ENCODE measurements at regions not wholly inside any gene's neighbourhood (a gene's known extent, or its start where the extent isn't known, plus 50 kb on each side); places are given as distances from the start of the nearest gene placed in this dataset.

GRCh38 chr21:27582246-27582947 lies 615.5 kb upstream of the ADAMTS5 start:
- H2AFZ ChIP-seq (ENCODE audit: insufficient read depth, low read depth, low read length, poor library complexity, severe bottlenecking): no peak overlapping the region
- H3K36me3 ChIP-seq (replicated peaks in 1 of 2; ENCODE audit: control insufficient read depth in 1 of 2, insufficient read depth in 2 of 2, low read length in 2 of 2): no peaks in the 10 kb centered on the region
- H3K36me3 Mint-ChIP-seq: no peaks in the 10 kb centered on the region
- intact Hi-C loops (cut with micrococcal nuclease): no loop called here
- no peak overlapping the region for H3K4me3 ChIP-seq (replicated peaks in 1 of 3; ENCODE audit: low read depth in 2 of 3, low read length in 3 of 3)
- H3K4me3 Mint-ChIP-seq: no peak overlapping the region
- no peaks in the 10 kb centered on the region for H4K20me1 ChIP-seq (ENCODE audit: insufficient read depth, low read length)
- H3K4me1 Mint-ChIP-seq: no peaks in the 10 kb centered on the region
- H3K27me3 ChIP-seq (ENCODE audit: control insufficient read depth in 2 of 2, insufficient read depth in 2 of 2, low read length in 2 of 2): no peaks in the 10 kb centered on the region
- no peak overlapping the region for H3K27ac Mint-ChIP-seq
- no peaks in the 10 kb centered on the region for H3K27me3 Mint-ChIP-seq (ENCODE audit: low read depth in 3 of 3)
- H3K9me3 Mint-ChIP-seq: peaks cover 0 to 6% (median 2%) of the 10 kb centered on the region in 7 donors
- no peaks in the 10 kb centered on the region for H3K4me1 ChIP-seq (ENCODE audit: control insufficient read depth in 1 of 2, insufficient read depth in 2 of 2, low read length in 2 of 2)
- no peak for TF ChIP-seq CTCF (IDR thresholded peaks at IDR 0.05)
- DNase-seq: no peak
- WGBS (ENCODE audit: insufficient coverage): no CpG with 5 or more reads among the region's 2 CpGs
- no peaks in the 10 kb centered on the region for H3K79me2 ChIP-seq (ENCODE audit: insufficient read depth, low read length)
- no peak overlapping the region for H3K27ac ChIP-seq (ENCODE audit: low read depth in 1 of 2, low read length in 2 of 2)
- no peak overlapping the region for H3K4me2 ChIP-seq (replicated peaks; ENCODE audit: extremely low read depth, low read length, poor library complexity, severe bottlenecking)
- H3K9ac ChIP-seq (ENCODE audit: insufficient read depth, low read length, poor library complexity, severe bottlenecking): no peak overlapping the region
- no peaks in the 10 kb centered on the region for H3K9me3 ChIP-seq (replicated peaks in 1 of 2; ENCODE audit: control insufficient read depth in 1 of 2, insufficient read depth in 1 of 2, low read length in 2 of 2)

GRCh38 chr21:27581168-27581567 lies 614.3 kb upstream of the ADAMTS5 start:
- Histone ChIP-seq H3K4me1 (ENCODE audit: control insufficient read depth in 1 of 2, insufficient read depth in 2 of 2, low read length in 2 of 2) (no peaks in the 10 kb centered on the region), H3K9me3 (replicated peaks in 1 of 2; ENCODE audit: control insufficient read depth in 1 of 2, insufficient read depth in 1 of 2, low read length in 2 of 2) (no peaks in the 10 kb centered on the region), H3K27ac (ENCODE audit: low read depth in 1 of 2, low read length in 2 of 2) (no peak overlapping the region), H3K4me3 (replicated peaks in 1 of 3; ENCODE audit: low read depth in 2 of 3, low read length in 3 of 3) (no peak overlapping the region), H3K36me3 (replicated peaks in 1 of 2; ENCODE audit: control insufficient read depth in 1 of 2, insufficient read depth in 2 of 2, low read length in 2 of 2) (no peaks in the 10 kb centered on the region), H3K27me3 (ENCODE audit: control insufficient read depth in 2 of 2, insufficient read depth in 2 of 2, low read length in 2 of 2) (no peaks in the 10 kb centered on the region), H4K20me1 (ENCODE audit: insufficient read depth, low read length) (no peaks in the 10 kb centered on the region), H2AFZ (ENCODE audit: insufficient read depth, low read depth, low read length, poor library complexity, severe bottlenecking) (no peak overlapping the region), H3K9ac (ENCODE audit: insufficient read depth, low read length, poor library complexity, severe bottlenecking) (no peak overlapping the region), H3K79me2 (ENCODE audit: insufficient read depth, low read length) (no peaks in the 10 kb centered on the region), H3K4me2 (replicated peaks; ENCODE audit: extremely low read depth, low read length, poor library complexity, severe bottlenecking) (no peak overlapping the region)
- no peaks in the 10 kb centered on the region for H3K27me3 Mint-ChIP-seq (ENCODE audit: low read depth in 3 of 3)
- H3K36me3 Mint-ChIP-seq: no peaks in the 10 kb centered on the region
- peaks cover 0 to 6% (median 2%) of the 10 kb centered on the region in 7 donors for H3K9me3 Mint-ChIP-seq
- TF ChIP-seq CTCF (IDR thresholded peaks at IDR 0.05): no peak
- WGBS (ENCODE audit: insufficient coverage): no CpG with 5 or more reads among the region's 4 CpGs
- no peak overlapping the region for H3K27ac Mint-ChIP-seq
- intact Hi-C loops (cut with micrococcal nuclease): no loop called here
- H3K4me1 Mint-ChIP-seq: no peaks in the 10 kb centered on the region
- no peak overlapping the region for H3K4me3 Mint-ChIP-seq
- DNase-seq: no peak
